ENCODE measurements at regions not wholly inside any gene's neighbourhood (a gene's known extent, or its start where the extent isn't known, plus 50 kb on each side); places are given as distances from the start of the nearest gene placed in this dataset.

- no peak for TF ChIP-seq EZH2 (IDR thresholded peaks at IDR 0.05; ENCODE audit: borderline replicate concordance, control insufficient read depth, low read depth, low read length)
- no peak for TF ChIP-seq YY1 (IDR thresholded peaks at IDR 0.05; ENCODE audit: low read depth, low read length)
- TF ChIP-seq, protein P1, sequence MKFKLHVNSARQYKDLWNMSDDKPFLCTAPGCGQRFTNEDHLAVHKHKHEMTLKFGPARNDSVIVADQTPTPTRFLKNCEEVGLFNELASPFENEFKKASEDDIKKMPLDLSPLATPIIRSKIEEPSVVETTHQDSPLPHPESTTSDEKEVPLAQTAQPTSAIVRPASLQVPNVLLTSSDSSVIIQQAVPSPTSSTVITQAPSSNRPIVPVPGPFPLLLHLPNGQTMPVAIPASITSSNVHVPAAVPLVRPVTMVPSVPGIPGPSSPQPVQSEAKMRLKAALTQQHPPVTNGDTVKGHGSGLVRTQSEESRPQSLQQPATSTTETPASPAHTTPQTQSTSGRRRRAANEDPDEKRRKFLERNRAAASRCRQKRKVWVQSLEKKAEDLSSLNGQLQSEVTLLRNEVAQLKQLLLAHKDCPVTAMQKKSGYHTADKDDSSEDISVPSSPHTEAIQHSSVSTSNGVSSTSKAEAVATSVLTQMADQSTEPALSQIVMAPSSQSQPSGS (IDR thresholded peaks at IDR 0.05; ENCODE audit: low read length) = no peak
- no peak for TF ChIP-seq SMARCA5 (IDR thresholded peaks at IDR 0.05)
- TF ChIP-seq, protein P2, sequence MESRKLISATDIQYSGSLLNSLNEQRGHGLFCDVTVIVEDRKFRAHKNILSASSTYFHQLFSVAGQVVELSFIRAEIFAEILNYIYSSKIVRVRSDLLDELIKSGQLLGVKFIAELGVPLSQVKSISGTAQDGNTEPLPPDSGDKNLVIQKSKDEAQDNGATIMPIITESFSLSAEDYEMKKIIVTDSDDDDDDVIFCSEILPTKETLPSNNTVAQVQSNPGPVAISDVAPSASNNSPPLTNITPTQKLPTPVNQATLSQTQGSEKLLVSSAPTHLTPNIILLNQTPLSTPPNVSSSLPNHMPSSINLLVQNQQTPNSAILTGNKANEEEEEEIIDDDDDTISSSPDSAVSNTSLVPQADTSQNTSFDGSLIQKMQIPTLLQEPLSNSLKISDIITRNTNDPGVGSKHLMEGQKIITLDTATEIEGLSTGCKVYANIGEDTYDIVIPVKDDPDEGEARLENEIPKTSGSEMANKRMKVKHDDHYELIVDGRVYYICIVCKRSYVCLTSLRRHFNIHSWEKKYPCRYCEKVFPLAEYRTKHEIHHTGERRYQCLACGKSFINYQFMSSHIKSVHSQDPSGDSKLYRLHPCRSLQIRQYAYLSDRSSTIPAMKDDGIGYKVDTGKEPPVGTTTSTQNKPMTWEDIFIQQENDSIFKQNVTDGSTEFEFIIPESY (IDR thresholded peaks at IDR 0.05) = no peak
- no peak for TF ChIP-seq CTCF (IDR thresholded peaks at IDR 0.05 in 2 of 3, conservative IDR thresholded peaks at IDR 0.05 in 1 of 3; ENCODE audit: control insufficient read depth in 2 of 3, extremely low read depth in 1 of 3, insufficient read depth in 1 of 3, low read depth in 3 of 3, low read length in 3 of 3)
- no peak for TF ChIP-seq TCF7 (IDR thresholded peaks at IDR 0.05; ENCODE audit: borderline replicate concordance)
- no peak for TF ChIP-seq NFXL1 (IDR thresholded peaks at IDR 0.05; ENCODE audit: borderline replicate concordance)
- TF ChIP-seq ZBTB11 (CRISPR knock-in tag; IDR thresholded peaks at IDR 0.05) = no peak
- no peak for TF ChIP-seq EP300 (IDR thresholded peaks at IDR 0.05; ENCODE audit: borderline replicate concordance in 1 of 2, control insufficient read depth in 1 of 2, low read depth in 2 of 2, low read length in 2 of 2)
- no peak for TF ChIP-seq BACH1 (IDR thresholded peaks at IDR 0.05; ENCODE audit: borderline replicate concordance)
- no peak for TF ChIP-seq POLR2A (IDR thresholded peaks at IDR 0.05; ENCODE audit: low read depth, low read length)
- no peak for TF ChIP-seq SIN3A (IDR thresholded peaks at IDR 0.05; ENCODE audit: low read depth, low read length)
- TF ChIP-seq FOXK2 (IDR thresholded peaks at IDR 0.05) = no peak
These were observed 71.7 kb upstream of the CEP85L start for GRCh38 chr6:118722829-118723813.

All from GM12878 (cell line).